Mucosa of gallbladder (tissue), 1 donor: ENCODE measurements at regions not wholly inside any gene's neighbourhood (a gene's known extent, or its start where the extent isn't known, plus 50 kb on each side); places are given as distances from the start of the nearest gene placed in this dataset.

Experiments
- DNase-seq: peaks from one replicate; pipeline ENCODE4 v3.0.0-alpha.2; 2020; ENCODE audit warnings: low spot score
- donor health status: DM: no; HTN: no; CAD: no.

- no peak for DNase-seq
Measured at GRCh38 chr20:58017970-58018530, 210.4 kb downstream of the ANKRD60 start.

GRCh38 chr20:58017231-58017969 lies 211.1 kb downstream of the ANKRD60 start:
- peak; percentile 88 for DNase-seq

- no peak for DNase-seq
Measured at GRCh38 chr20:58016779-58017178, 211.7 kb downstream of the ANKRD60 start.

DNA sequence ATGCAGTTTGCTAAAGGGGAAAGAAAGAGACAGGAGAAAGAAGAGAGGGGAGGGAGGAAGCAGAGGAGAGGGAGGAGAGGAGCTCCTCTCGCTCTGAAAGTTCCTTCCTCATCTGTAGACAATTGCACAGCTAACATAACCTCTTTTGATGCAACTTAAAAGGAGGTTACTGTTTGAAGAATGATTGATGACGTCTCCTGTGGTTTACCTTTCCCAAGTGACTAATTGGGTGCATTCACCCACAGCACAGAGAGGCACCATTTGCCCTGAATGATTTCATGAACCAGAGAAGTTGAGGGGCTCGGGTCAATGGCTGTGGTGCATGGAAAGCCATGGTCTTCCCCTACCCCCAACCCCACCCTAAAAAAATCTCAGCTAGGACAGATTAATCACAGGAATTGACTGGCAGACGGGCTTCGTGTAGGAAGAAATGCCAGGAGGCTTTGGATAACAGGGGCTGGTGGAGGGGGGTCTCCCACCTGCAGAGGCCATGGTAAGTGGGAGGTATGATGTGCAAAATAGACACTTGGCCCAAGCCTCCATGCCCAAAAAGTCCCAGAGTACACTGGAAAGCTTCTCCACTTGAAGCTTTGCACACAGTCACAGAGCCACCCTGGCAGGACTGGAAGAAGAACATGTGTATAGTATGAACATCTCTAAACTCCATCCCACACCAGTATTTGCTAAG lies 213.7 kb downstream of the ANKRD60 start:
- DNase-seq, result no peak

GRCh38 chr20:58012731-58013510 lies 215.5 kb downstream of the ANKRD60 start:
- no peak for DNase-seq

GRCh38 chr20:58011947-58012610 lies 216.4 kb downstream of the ANKRD60 start:
- DNase-seq, result no peak

GRCh38 chr20:58011106-58011946 lies 217.1 kb downstream of the ANKRD60 start:
- no peak for DNase-seq

GRCh38 chr20:58010666-58011065 lies 217.8 kb downstream of the ANKRD60 start:
- DNase-seq, result no peak

DNA sequence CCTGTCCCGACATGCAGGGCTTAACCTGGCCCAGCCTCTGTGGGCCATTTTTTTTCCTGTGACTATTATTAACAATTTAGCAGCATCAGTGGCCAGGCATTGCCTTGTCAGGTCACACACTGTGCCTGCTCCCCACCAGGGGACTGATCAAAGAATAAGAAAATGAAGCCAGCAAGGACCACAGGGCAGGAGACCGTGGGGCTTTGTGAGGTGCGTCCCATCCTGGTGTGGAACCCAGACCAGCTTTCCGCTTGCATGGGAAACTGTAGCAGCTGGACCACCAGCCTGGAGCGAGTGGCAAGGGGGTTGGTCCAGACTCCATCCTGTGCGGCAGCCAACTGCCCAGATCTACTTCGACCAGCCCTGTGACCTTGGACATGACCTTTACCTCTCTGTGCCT lies 218.3 kb downstream of the ANKRD60 start:
- no peak for DNase-seq

- no peak for DNase-seq
Measured at GRCh38 chr20:58008866-58009265, 219.6 kb downstream of the ANKRD60 start.

DNA sequence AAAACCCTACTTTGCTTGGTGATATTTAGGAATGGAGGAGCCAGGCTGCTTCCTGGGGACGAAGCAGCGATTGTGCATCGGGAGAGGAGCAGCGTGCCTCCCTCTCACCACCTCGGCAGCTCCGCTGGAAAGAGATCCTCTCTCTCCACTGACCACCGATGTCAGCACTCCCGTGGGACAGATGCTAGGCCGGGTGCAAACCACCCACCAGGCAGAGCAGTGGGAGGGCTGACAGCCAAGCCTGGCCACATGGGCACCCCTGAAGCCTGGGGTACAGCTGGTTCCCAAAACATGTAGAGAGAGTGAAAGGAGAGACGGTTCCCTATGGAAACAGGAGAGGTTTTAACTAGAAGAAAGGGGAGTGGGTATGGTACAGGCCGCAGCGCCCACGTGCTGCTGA lies 220.0 kb downstream of the ANKRD60 start:
- DNase-seq, result no peak

GRCh38 chr20:58007947-58008346 lies 220.5 kb downstream of the ANKRD60 start:
- DNase-seq, result no peak

GRCh38 chr20:58006346-58007316 lies 221.8 kb downstream of the ANKRD60 start:
- DNase-seq, result no peak

GRCh38 chr20:58005581-58006345 lies 222.7 kb downstream of the ANKRD60 start:
- DNase-seq, result no peak

DNA sequence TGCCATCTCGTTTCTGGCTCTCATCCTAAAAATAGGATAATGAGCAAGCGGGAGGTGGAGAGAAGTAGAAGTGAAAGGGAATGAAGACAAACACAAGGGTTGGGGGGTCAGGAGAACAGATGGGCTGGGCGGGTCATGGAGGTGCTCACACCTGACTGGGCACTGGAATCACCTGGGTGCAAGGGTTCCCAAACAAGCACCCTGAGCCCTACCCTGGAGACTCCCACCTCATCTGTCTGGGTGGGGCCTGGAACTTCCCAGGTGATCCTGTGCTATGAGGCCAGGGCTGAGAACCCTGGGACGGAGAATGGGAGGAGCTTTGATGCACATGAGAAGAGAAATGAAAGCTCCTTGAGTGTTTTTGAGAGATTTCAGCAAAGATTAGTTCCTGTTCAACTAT lies 223.6 kb downstream of the ANKRD60 start:
- no peak for DNase-seq

DNA sequence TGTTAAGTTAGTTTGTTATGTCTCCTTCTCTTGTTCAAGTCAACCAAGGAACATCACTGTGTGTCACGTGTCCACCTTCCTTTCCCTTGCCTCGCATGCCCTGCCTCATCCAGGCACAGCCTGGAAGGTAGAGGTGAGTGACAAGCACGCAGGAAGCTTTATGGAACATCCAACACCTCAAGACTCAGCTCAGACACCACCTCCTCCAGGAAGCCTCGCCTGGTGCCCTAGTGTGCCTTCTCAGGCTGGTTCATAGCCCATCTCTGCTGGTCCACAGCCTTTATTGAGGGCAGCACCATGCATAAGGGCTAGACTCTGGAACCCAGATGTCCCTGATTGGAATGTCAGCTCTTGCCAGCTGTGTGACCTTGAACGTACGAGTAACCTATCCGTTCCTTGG lies 224.3 kb downstream of the ANKRD60 start:
- DNase-seq, result no peak

DNA sequence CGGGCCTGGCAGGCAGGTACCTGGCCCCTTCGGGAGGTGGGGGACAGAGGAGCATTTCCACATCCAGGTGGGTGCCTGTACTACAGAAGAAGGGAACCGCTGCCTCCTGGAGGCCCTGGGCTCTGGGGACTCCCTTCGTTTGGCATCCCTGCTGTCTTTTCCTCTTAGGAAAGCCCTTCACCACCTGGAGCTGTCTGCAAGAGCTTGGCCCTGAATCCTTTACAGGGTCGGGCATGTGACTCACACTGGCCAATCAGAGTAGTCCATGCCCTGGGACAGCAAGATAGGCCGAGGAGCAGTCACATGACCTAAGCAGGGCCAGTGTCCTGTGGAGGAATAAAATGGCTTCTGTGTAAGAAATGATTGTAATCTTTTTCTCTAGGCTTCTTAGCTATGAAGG lies 224.9 kb downstream of the ANKRD60 start:
- no peak for DNase-seq

DNA sequence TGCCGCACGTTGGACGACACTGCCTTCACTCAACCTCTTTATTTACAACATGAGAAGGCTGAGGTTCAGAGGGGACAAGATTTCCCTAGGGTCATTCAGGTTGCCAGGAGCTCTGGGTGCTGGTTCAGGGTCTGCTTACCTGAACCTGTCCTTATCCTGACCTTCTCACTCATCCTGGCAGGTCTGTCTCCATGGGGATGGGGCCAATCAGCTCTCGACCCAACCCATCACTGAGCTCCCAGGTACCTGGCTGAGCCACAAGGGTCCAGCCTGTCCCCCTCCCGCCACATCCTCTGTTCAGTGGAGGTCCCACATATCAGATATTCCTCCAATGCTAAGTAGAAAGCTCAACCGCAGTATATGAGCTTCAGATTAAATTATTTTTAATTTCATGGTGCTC lies 225.6 kb downstream of the ANKRD60 start:
- no peak for DNase-seq

DNA sequence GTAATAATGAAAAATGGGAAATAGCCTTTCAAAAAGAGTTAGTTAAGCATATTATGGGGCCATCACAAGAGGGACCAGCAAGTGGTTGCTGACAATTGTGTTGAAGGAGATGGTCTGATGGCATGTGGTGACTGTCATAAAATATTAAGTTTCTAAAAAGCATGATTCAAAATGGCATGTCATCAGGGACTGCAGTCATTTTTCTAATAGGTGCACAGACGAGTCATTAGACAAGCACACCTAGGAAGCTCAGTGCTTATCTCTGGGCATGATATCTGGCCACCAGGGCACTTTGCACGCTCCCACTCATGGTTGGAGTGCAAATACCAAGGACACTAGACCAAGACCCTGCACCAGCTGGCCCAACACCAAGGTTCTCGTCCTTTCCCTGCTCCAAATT lies 226.5 kb downstream of the ANKRD60 start:
- no peak for DNase-seq
